GM12892 (cell line): ENCODE measurements at regions not wholly inside any gene's neighbourhood (a gene's known extent, or its start where the extent isn't known, plus 50 kb on each side); places are given as distances from the start of the nearest gene placed in this dataset.

Source experiments
- DNase-seq: peaks from one replicate; pipeline ENCODE4 v3.0.0; 2011; ENCODE audit not compliant: insufficient read length
- FAIRE-seq: peaks from 2 replicates; lab custom pipeline; 2011; peaks lifted over from hg19 to GRCh38; lab: Jason Lieb, UNC
- POLR2A ChIP-seq: IDR thresholded peaks from 2 replicates; pipeline ENCODE4 v1.6.1; 2011; ENCODE audit warnings: low read depth, low read length, control low read depth
- POLR2AphosphoS5 ChIP-seq: IDR thresholded peaks from 2 replicates; pipeline ENCODE4 v1.6.1; 2011; ENCODE audit warnings: low read depth, low read length, control low read depth
- TAF1 ChIP-seq: IDR thresholded peaks from 2 replicates; pipeline ENCODE4 v1.6.1; 2011; ENCODE audit warnings: low read depth, mild to moderate bottlenecking, control low read depth, low read length, borderline replicate concordance

- no peak for DNase-seq
- FAIRE-seq = no peak
- TF ChIP-seq POLR2AphosphoS5 (no peak), POLR2A (no peak), TAF1 (no peak)
These were observed 284.1 kb downstream of the SOX9 start for GRCh38 chr17:72404872-72405271.

GRCh38 chr17:72405662-72406230 is 284.9 kb downstream of the SOX9 start:
- DNase-seq (no peak), FAIRE-seq (no peak)
- TF ChIP-seq TAF1 (no peak), POLR2A (no peak), POLR2AphosphoS5 (no peak)

GRCh38 chr17:72406498-72406897 is 285.7 kb downstream of the SOX9 start:
- TF ChIP-seq POLR2A = no peak
- TF ChIP-seq POLR2AphosphoS5 = no peak
- no peak for TF ChIP-seq TAF1
- FAIRE-seq (no peak), DNase-seq (no peak)

GRCh38 chr17:72407336-72407909 is 286.6 kb downstream of the SOX9 start:
- DNase-seq = no peak
- FAIRE-seq = peak; percentile 57
- TF ChIP-seq POLR2AphosphoS5 (no peak), POLR2A (no peak), TAF1 (no peak)

- no peak for FAIRE-seq
- no peak for TF ChIP-seq TAF1
- TF ChIP-seq POLR2A = no peak
- no peak for TF ChIP-seq POLR2AphosphoS5
- DNase-seq = no peak
These were observed 287.1 kb downstream of the SOX9 start for GRCh38 chr17:72407931-72408330.

- TF ChIP-seq TAF1 (no peak), POLR2AphosphoS5 (no peak), POLR2A (no peak)
- FAIRE-seq = no peak
- no peak for DNase-seq
These were observed 287.8 kb downstream of the SOX9 start for GRCh38 chr17:72408641-72409040.

GRCh38 chr17:72409405-72410002 is 288.7 kb downstream of the SOX9 start:
- DNase-seq (no peak), FAIRE-seq (peak; percentile 54)
- TF ChIP-seq POLR2AphosphoS5 (no peak), POLR2A (no peak), TAF1 (no peak)

GRCh38 chr17:72411124-72411563 is 290.3 kb downstream of the SOX9 start:
- no peak for DNase-seq
- TF ChIP-seq POLR2AphosphoS5 (no peak), POLR2A (no peak), TAF1 (no peak)
- no peak for FAIRE-seq

GRCh38 chr17:72412650-72413076 is 291.8 kb downstream of the SOX9 start:
- no peak for TF ChIP-seq POLR2AphosphoS5
- TF ChIP-seq POLR2A = no peak
- no peak for TF ChIP-seq TAF1
- DNase-seq = no peak
- FAIRE-seq = no peak

GRCh38 chr17:72413077-72414031 is 292.5 kb downstream of the SOX9 start:
- no peak for TF ChIP-seq TAF1
- TF ChIP-seq POLR2AphosphoS5 = no peak
- TF ChIP-seq POLR2A = no peak
- FAIRE-seq = no peak
- no peak for DNase-seq

- FAIRE-seq = no peak
These were observed 293.2 kb downstream of the SOX9 start for GRCh38 chr17:72414032-72414396.

More at GRCh38 chr17:72414032-72414396, 293.2 kb downstream of the SOX9 start:
- no peak for TF ChIP-seq POLR2AphosphoS5
- no peak for TF ChIP-seq TAF1
- TF ChIP-seq POLR2A = no peak
- no peak for DNase-seq
